ENCODE measurements at regions not wholly inside any gene's neighbourhood (a gene's known extent, or its start where the extent isn't known, plus 50 kb on each side); places are given as distances from the start of the nearest gene placed in this dataset.

DNA sequence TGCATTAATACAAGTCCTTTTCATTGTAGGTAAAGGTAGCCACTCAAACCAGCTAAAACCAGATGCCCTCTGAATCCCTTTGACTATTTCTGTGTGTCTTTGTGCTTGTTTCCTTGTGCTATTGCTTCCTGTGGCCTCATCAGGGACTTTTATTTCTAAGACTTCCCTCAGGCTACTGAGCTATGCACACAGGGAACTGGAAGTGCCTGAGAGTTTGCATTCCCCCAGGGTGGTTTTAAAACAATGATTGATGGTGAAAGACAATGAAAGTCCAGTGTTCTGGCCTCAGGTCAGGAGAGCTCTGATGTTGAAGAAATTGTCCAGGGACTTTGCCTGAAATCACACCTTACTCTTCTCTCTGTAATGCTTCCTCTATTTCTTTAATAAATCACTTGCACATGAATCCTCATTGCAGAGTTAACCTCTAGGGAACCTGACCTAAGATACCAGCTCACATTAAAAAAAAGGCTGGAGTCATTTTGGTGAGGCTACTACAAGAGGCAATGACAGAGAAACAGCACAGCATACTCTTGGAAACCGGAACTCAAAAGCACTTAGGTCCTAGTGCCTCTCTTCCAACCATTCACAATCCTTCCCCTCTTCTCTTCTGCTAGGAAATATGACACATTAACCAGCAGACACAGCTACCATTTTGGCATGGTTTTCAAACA, 158.1 kb upstream of the NREP start:
- in situ Hi-C loops (cut with HindIII; ENCODE audit: low sequenced_read_pairs), result no loop called here

DNA sequence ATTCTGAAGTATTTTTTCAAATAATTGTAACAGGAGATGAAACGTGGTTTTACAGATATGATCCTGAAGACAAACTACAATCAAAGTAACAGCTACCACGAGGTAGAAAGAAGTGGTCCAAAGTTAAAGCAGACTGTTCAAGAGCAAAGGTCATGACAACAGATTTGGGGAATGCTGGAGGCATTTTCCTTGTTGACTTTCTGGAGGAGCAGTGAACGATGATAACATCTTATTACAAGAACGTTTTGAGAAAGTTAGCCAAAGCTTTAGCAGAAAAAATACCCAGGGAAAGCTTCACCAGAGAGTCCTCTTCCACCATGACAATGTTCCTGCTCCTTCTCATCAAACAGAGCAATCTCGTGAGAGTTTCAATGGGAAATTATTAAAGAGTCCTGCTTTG, 145.4 kb upstream of the NREP start:
- in situ Hi-C loops (cut with HindIII; ENCODE audit: low sequenced_read_pairs), result no loop called here

DNA sequence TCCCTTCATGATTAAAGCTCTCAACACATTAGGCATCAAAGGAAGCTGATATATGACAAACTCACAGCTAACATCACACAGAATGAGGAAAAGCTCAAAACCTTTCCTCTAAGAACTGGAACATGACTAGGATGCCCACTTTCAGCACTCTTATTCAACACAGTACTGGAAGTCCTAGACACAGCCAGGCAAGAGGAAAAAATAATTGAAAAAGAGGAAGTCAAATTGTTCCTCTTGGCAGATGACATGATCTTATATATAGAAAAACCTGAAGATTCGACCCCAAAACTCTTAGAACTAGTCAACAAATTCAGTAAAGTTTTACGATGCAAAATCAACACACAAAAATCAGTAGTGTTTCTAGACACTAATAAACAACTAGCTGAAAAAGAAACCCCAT, 144.3 kb upstream of the NREP start:
- in situ Hi-C loops (cut with HindIII; ENCODE audit: low sequenced_read_pairs), result no loop called here

DNA sequence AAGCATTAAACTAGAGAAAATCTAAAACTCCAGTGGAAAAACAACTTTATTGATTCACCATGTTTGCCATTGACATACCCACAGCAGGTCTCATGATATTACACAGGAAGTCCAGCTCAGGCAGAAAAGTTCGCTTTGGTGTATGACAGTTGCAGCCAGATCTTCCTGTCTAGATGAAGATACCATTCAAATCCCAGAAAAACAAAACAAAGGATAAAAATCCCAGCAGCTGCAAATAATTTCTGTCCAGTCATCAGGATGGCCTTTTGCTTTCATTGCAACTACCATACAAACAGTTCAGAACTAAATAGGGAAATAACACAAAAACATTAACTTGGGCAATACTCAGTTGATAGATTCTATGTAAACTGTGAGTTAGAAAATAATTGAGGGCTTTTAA, 136.0 kb upstream of the NREP start:
- in situ Hi-C loops (cut with HindIII; ENCODE audit: low sequenced_read_pairs), result no loop called here

DNA sequence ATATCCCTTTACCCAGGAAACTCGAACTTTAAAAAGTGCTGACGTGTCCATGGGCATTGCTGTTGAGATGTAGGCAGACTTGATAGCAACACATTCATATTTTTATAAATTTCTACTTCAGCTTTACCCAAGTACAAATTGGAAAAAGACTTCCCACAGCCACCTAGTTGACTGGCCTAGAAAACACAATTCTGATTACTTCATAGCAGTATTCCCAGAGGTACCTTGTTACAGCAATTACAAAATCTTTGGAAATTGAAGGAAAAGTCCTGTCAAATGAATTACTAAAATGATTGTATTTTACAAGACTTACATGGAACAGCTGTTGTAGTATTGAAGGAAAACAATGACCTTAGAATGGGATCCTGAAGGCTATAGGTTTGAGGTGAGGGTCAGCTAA, 130.7 kb upstream of the NREP start:
- in situ Hi-C loops (cut with HindIII; ENCODE audit: low sequenced_read_pairs), result no loop called here

DNA sequence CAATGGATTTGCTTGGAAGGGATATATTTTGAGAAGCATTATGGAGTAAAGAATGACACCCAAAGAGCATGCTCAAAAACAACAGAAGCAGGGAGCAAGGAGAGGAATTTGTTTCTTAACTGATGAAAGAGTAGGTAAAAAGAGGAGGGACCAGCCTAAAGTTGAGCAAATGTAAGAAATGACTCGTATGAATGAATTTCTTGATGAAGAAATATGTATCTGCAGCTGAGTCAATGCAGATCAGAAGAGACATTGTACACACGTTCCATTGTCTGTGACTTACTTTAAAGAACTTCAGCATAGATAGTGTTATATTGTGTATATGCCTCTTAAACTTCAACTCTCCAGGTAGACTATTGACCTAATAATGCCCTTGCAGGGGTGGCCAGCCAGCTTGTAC, 112.7 kb upstream of the NREP start:
- in situ Hi-C loops (cut with HindIII; ENCODE audit: low sequenced_read_pairs), result no loop called here

DNA sequence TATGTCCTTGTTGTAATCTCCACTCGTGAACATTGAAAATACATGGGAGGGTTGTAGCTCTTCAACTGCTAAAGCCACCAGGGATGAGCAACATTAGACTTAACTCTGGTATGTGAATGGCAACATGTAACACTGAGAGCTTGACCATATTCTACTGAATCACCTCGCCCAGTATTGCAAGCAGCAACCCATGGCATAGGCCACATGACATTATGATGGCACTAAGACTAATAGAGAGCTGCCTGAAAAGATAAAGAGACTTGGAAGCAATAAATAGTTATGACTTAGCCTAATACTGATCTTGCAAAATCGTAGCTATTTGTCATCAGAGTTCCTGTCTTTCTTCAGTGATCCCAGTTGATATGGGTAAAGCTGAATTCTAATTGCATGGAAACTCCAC, 108.4 kb upstream of the NREP start:
- in situ Hi-C loops (cut with HindIII; ENCODE audit: low sequenced_read_pairs), result no loop called here

DNA sequence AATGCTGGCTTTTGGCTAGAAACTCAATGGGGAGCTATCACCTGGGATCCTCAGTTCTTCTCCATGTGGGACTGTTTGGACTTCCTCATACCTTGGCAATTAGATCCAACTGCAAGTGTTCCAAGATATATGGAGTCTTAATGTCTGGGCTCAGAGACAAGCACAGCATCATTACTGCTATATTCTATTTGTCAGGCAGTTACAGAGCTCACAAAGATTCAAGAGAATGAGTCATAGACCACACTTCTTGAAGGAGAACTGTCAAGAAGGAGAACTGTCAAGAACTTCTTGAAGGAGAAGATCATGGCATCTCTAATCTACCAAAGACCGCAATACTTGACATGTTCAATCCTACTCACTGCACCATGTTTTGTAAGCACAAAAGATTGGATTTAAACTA, 106.8 kb upstream of the NREP start:
- in situ Hi-C loops (cut with HindIII; ENCODE audit: low sequenced_read_pairs), result no loop called here

DNA sequence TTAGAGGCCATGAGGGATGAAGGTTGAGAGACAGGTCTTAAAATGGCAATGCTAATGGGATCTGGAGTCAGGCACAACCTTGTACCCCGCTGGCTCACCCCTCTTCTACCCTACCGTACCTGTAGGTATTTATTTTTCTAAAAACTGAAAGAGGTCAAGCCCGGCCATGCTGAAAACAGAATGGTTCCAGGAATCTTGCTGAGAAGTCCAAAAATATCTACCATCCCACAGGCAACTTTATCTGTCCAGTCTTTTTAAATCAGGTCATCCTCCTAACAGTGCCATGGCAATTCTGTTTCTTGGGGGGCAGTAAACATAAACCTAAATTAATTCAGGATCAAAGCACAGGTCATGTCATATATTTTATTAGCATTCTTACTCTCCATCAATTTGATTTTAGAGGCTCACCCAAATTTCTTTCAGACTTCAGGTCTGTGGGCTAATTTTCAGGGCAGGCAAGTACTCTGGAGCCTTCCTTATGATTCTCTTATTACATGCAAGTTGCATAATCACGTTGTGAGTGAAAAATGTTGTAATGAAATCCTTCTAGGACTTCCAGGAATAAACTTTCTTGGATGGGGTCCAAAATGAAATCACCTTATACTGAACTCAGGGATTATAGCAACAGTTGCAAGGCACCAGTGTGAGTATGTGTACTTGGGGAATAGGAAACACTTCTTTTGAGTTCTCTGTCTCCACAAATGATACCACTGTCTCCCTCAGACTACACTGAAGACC, 102.7 kb upstream of the NREP start:
- in situ Hi-C loops (cut with HindIII; ENCODE audit: low sequenced_read_pairs), result no loop called here

DNA sequence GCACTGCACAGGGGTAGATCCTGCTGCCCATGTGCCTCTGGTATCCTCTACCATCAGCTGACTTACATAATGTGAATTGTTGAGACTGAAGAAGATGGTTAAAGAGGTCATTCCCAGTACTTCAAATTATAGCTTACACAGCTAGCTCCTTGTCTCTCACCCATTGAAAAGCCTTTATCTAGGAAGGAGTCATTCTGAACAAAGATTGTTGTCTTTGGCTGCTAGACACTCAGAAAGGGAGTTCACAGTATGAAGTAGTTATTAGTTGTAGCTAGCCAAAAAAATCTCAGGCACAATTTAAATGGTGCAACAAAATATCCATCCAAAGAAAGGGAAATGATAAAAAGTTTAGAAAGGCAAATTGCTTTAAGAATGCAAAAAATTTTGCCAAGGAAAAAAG, 102.0 kb upstream of the NREP start:
- in situ Hi-C loops (cut with HindIII; ENCODE audit: low sequenced_read_pairs), result no loop called here

DNA sequence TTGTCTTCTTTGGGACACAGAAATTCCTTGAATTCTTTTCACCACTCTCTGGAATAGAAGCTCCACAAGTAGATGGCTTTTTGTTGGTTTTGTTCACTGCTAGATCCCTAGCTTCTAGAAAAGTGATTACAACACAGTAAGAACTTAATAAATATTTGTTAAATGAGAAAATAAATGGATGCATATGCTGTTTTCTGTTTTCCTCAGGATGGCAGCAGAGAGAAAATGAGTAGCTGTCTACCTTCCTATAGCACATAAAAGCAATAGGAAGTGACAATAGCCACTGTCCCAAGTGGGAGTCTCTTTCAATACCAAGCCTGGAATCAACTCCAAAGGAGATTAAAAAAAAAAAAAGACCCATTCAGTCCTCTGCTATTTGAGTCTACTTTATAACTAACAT, 100.6 kb upstream of the NREP start:
- in situ Hi-C loops (cut with HindIII; ENCODE audit: low sequenced_read_pairs), result no loop called here

DNA sequence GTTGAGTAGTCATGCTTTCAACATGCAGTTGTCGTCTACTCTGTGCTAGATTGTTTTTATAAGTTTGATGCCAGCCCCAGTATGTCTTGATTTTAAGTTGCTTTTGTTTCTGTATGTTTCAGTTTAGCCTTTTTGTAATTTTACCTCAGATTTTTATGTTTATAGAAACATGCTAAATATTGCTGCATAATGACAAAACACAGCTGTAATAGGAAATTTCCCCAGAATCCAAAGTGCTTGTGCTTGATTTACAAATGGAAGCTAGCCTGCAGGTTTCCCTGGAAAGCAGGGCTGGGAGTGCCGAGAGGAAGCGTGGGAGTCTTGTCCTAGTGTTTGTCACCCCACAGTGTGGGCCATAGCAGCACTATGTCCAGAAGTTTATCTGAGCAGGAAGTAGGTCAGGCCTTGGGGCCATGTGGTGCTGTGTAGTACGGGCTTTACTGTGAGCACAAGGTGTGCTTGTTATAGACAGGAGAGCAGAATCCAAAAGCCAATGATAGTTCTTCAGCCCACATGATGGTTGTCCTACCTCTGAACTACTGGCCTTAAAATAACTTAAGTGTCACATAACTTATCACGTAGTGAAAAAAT, 100.0 kb upstream of the NREP start:
- in situ Hi-C loops (cut with HindIII; ENCODE audit: low sequenced_read_pairs), result no loop called here

DNA sequence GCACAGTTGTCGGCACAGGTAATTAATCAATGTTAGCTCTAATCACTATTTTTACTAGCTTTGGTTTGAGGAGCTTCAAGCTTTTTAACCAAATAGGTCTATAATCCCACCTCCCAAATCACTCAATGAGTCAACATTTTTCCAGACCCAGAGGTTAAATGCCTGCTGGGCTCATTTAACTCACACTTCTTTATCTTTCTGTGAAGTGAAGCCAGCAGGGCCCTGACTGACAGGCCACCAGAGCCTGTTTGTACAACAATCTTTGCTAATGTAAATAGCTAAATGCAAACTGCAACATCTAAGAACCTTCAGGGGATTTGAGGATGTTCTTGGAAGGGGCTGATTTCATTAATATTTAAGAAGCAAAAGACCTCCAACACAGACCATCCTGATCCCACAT, 98.4 kb upstream of the NREP start:
- in situ Hi-C loops (cut with HindIII; ENCODE audit: low sequenced_read_pairs), result no loop called here

DNA sequence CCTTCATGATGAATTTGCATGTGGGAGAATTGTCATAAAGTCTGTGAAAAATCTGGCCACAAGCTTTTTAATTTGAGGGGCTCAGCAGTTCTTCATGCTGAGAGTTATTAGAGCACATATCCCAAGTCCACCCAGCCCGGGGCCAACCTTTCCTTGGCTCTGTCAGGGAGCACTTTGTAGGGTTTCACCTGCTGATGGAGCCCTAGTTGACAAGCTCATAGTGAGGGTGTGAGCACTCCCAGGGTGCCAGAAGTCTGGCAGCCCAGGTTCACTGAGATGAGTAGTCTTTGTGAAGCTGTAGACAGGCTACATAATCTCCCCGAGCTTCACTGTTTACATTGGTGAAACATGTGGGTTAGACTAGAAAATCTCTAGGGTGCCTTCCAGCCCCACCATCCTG, 97.2 kb upstream of the NREP start:
- in situ Hi-C loops (cut with HindIII; ENCODE audit: low sequenced_read_pairs), result no loop called here

DNA sequence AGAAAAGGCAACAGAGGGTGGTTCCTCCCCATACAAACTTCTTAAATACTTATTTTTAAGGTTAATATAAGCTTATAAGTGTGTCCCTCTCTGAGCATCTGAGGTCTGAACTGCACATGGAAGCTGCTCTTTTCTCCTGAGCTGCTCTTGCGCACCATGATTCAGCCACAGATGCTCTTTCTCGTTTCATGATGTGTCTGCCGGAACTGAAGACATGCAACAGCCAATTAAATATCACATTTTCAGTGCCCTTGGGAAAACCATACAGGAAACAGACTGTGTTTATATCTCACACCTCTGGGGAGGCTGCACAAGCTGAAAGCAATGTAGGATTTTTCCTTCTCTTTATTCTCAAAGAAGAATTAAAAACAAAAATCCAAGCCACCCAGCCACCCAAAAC, 96.8 kb upstream of the NREP start:
- in situ Hi-C loops (cut with HindIII; ENCODE audit: low sequenced_read_pairs), result no loop called here

DNA sequence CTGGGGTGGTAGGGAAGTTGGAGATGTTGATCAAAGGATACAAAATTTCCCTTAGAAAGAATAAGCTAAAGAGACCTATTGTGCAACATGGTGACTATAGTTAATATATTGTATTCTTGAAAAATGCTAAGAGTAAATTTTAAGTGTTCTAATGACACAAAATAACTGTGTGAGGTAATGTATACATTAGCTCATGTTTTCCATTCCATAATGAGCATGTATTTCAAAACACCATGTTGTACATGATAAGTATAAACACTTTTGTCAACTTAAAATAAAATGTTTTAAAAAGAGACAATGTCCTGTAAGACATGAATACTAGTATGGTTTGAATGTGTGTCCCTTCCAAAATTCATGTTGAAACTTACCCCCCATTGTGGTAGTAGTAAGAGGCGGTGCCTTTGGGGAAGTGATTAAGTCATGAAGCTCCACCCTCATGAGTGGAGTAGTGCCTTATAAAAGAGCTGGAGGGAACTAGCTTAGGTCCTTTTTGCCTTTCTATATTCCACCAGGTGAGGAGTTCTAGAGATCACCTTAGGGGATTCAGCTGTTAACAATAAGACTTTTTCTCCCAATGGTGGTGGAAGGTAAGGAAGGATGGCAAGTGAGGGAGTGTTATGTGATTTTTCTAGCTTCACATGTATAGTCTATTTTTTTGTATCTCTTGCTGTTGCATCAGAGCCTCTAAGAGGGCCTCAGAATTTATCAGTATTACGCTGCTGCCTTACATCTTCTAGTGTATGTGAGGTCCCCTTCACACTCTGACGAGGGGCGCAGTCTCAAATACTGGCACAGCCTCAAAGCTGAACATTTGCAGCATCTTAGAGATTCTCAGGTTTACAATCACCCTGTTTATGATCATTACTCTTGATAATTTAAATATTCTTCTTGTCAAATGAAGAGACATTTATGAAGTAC, 94.9 kb upstream of the NREP start:
- in situ Hi-C loops (cut with HindIII; ENCODE audit: low sequenced_read_pairs), result no loop called here

DNA sequence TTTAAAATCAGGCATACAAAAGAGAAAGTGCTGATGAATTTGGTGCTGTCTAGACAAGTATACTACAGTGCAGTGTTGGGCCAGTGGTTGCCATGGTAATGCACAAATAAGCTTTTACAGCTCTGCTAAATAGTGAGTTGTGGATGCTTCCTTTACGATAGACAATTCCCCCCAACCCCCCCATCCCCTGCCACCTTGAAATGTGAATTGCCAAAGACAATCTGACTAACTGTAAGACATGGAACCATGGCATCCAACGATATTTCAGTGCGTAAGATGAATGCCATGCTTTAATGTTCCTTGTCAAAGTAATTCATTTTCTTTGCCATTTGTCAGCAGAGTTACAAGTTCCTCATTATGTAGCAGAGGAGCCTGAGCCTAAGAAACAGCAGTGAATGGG, 91.5 kb upstream of the NREP start:
- in situ Hi-C loops (cut with HindIII; ENCODE audit: low sequenced_read_pairs), result no loop called here

DNA sequence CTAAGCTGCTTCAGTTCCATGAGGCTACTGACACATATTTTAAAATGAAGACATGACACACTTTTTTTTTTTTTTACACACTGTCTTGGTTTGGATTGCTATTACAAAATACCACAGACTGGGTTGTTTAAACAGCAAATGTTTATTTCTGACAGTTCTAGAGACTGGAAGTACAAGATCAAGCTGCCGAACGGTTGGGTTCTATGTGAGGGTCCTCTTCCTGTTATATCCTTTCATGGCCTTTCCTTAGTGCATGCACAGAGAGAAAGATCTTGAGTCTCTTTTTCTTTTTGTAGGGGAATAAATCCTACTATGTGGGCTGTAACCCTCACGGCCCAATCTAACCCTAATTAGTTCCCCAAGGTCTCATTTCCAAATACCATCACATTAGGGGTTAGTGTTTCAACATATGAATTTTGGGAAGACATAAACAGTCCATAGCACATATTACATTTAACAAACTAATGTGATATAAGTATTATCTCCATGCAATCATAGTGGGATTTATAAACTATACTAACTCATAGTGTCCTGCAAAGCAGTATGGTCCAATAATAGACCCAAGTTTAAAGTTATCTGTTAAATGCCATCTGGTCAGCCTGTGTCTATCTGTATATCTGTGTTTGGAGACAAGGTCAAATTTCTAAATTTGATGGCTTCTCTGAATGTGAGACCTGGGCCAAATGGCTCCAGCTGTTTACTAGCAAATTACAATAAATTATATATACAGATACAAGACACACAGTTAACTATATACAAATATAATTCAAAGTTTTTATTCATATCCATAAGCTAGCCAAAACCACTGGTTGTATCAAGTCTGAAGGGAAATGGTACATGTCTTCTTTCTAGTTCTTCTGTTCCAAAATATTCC, 90.3 kb upstream of the NREP start:
- in situ Hi-C loops (cut with HindIII; ENCODE audit: low sequenced_read_pairs), result no loop called here

DNA sequence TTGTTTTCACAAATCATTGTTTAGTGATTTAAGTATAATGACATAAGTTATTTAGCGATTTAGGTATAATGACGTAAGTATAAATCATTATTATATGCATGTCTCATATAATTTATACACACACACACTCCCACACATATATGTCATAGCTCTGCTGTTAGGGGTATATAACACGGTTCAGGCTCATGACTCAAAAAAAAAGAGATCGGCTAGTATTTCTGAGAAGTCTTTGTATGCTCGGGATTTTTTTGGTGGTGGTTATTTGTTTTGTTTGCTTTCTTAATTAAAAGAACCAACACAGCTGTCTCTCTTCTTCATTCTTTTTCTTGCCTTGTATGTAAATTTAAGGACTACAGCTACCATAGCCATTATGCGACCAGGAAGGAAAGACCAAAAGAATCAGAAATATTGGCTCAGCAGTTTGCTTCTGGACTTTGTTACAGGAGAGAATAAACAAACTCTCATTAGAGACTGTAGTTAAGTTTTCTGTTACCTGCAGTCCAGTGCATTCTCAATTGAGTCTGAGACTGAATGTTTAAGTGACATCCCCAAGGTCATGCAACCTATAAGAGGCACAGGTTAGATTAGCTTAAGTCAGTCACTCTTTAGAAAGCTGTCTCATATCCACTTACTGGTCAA, 83.2 kb upstream of the NREP start:
- in situ Hi-C loops (cut with HindIII; ENCODE audit: low sequenced_read_pairs), result no loop called here

DNA sequence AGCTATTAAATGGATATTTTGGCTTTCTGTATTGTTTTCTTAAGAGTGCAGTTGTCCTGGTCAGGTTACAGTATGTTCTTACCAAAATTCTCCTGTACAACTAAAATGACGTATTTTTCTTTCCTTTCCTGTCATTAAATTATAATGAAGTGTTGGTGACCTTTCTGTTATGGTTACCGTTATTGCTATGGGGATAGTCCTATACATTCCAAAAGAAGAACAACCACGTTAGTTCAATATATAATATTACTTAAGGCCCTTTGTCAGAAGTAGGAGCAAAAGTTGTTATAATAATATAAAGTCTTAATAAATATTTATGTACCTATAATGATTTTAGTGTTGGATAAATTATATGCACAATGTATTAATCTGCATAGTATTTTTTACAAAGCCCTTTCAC, 82.4 kb upstream of the NREP start:
- in situ Hi-C loops (cut with HindIII; ENCODE audit: low sequenced_read_pairs), result no loop called here
